ENCODE measurements at regions not wholly inside any gene's neighbourhood (a gene's known extent, or its start where the extent isn't known, plus 50 kb on each side); places are given as distances from the start of the nearest gene placed in this dataset.

DNA sequence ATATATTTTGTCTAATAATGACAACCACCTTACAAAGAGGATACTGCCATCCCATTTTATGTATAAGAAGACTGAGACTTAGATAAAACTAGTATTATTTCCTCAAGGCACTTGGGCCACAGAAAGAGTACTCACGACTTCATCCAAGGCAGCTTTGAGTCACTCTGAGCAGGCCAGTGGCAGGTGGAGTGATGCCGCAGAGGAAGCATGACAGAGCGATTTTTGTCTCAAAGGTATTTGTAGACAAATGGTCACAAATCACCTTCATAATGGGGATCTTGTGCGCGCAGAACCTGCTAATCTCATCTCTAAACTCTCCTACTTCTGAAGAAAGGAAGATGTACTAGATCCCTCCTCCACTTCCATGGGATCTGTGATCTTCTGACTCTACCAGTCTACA lies 113.2 kb upstream of the NAMPT start:
- CTCF ChIA-PET, result no interaction called here
- no peak for TF ChIP-seq CTCF (conservative IDR thresholded peaks at IDR 0.05; ENCODE audit: low read depth, low read length)
- TF ChIP-seq EZH2 (IDR thresholded peaks at IDR 0.05; ENCODE audit: borderline replicate concordance, low read depth, low read length, poor library complexity, severe bottlenecking), result no peak
- H3K9me3 ChIP-seq (ENCODE audit: low read depth, low read length, poor library complexity, severe bottlenecking), result peaks cover 1% of the 10 kb centered on the region
- H3K36me3 ChIP-seq (ENCODE audit: insufficient read depth, low read length, poor library complexity, severe bottlenecking), result no peaks in the 10 kb centered on the region
- POLR2A ChIA-PET (ENCODE audit: low non-redundant PET), result no interaction called here
- BruUV-seq (replicated peaks), result no TSS peak
- intact Hi-C loops (cut with micrococcal nuclease; ENCODE audit: unreplicated experiment), result no loop called here
- peaks cover 11% of the 10 kb centered on the region for H3K27me3 ChIP-seq (replicated peaks; ENCODE audit: insufficient read depth, low read depth, low read length, poor library complexity)
- no peak for DNase-seq (ENCODE audit: low spot score)
- H3K4me1 ChIP-seq (ENCODE audit: insufficient read depth, low read length, poor library complexity, severe bottlenecking), result no peaks in the 10 kb centered on the region
- no peak overlapping the region for H3K27ac ChIP-seq (ENCODE audit: low read depth, low read length, poor library complexity, severe bottlenecking)
- no peak overlapping the region for H3K4me3 ChIP-seq (ENCODE audit: low read depth, low read length, poor library complexity, severe bottlenecking)

DNA sequence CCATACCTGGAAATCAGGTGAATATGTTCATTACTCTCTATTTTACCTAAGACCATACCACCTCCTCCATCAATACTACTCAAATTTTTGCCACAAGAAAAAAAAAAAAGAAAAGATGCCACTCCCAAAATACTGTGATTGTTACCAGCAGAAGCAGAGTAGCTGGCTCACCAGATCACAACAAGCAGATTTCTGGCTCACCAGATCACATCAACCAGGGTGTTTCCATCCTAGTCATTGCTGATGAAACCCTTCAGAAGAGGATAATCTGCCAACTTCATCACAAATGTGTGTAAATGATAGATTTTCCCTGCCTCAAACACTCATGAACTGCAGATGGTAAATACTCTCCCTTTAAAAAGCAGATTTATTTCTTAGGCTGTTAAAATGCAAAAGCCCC lies 109.7 kb upstream of the NAMPT start:
- DNase-seq (ENCODE audit: low spot score), result no peak
- intact Hi-C loops (cut with micrococcal nuclease; ENCODE audit: unreplicated experiment), result no loop called here
- no TSS peak for BruUV-seq (replicated peaks)
- Histone ChIP-seq H3K27me3 (replicated peaks; ENCODE audit: insufficient read depth, low read depth, low read length, poor library complexity) (peaks cover 3% of the 10 kb centered on the region), H3K27ac (ENCODE audit: low read depth, low read length, poor library complexity, severe bottlenecking) (no peak overlapping the region), H3K4me1 (ENCODE audit: insufficient read depth, low read length, poor library complexity, severe bottlenecking) (no peaks in the 10 kb centered on the region), H3K36me3 (ENCODE audit: insufficient read depth, low read length, poor library complexity, severe bottlenecking) (no peaks in the 10 kb centered on the region), H3K9me3 (ENCODE audit: low read depth, low read length, poor library complexity, severe bottlenecking) (no peaks in the 10 kb centered on the region), H3K4me3 (ENCODE audit: low read depth, low read length, poor library complexity, severe bottlenecking) (no peak overlapping the region)
- ChIA-PET CTCF (no interaction called here), POLR2A (ENCODE audit: low non-redundant PET) (no interaction called here)
- no peak for TF ChIP-seq EZH2 (IDR thresholded peaks at IDR 0.05; ENCODE audit: borderline replicate concordance, low read depth, low read length, poor library complexity, severe bottlenecking)
- TF ChIP-seq CTCF (conservative IDR thresholded peaks at IDR 0.05; ENCODE audit: low read depth, low read length), result no peak

DNA sequence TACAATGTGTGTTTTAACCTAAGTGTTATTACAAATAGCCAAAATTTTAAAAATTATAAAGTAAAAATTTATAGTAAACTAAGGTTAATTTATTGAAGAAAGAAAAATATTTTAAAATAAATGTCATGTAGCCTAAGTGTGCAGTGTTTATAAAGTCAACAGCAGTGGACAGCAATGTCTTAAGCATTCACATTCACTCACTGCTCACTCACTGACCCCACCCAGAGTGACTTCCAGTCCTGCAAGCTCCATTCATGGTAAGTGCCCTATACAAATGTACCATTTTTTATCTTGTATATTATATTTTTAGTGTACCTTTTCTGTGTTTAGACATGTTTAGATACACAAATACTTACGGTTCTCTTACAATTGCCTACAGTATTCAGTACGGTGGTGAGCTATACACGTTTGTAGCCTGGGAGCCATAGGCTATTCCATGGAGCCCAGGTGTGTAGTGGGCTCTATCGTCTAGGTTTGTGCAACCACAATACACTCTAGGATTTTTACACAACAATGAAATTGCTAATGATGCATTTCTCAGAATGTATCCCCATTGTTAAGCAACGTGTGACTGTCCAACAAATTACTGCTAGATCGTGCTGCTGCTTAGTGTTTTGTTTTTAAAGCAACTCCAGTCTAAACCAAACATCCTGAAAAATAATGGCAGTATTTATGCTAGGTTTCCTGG lies 108.9 kb upstream of the NAMPT start:
- no TSS peak for BruUV-seq (replicated peaks)
- CTCF ChIA-PET, result no interaction called here
- Histone ChIP-seq H3K27me3 (replicated peaks; ENCODE audit: insufficient read depth, low read depth, low read length, poor library complexity) (peaks cover 3% of the 10 kb centered on the region), H3K4me3 (ENCODE audit: low read depth, low read length, poor library complexity, severe bottlenecking) (no peak overlapping the region), H3K27ac (ENCODE audit: low read depth, low read length, poor library complexity, severe bottlenecking) (no peak overlapping the region), H3K9me3 (ENCODE audit: low read depth, low read length, poor library complexity, severe bottlenecking) (no peaks in the 10 kb centered on the region), H3K36me3 (ENCODE audit: insufficient read depth, low read length, poor library complexity, severe bottlenecking) (no peaks in the 10 kb centered on the region), H3K4me1 (ENCODE audit: insufficient read depth, low read length, poor library complexity, severe bottlenecking) (no peaks in the 10 kb centered on the region)
- TF ChIP-seq EZH2 (IDR thresholded peaks at IDR 0.05; ENCODE audit: borderline replicate concordance, low read depth, low read length, poor library complexity, severe bottlenecking) (no peak), CTCF (conservative IDR thresholded peaks at IDR 0.05; ENCODE audit: low read depth, low read length) (no peak)
- DNase-seq (ENCODE audit: low spot score), result no peak
- intact Hi-C loops (cut with micrococcal nuclease; ENCODE audit: unreplicated experiment), result no loop called here
- POLR2A ChIA-PET (ENCODE audit: low non-redundant PET), result no interaction called here

All from A673 (cell line).